Stimulated activated CD4-positive, alpha-beta T cell treated with anti-CD3 and anti-CD28 coated beads, Interleukin-4, amount 100 ng/mL, for 24 hours (primary cell): ENCODE measurements at regions not wholly inside any gene's neighbourhood (a gene's known extent, or its start where the extent isn't known, plus 50 kb on each side); places are given as distances from the start of the nearest gene placed in this dataset.
"Not testable (repeated sequence)": the region's sequence is repeated elsewhere in the genome, so short reads cannot be mapped to it uniquely, and the experiment has no call there.

Source experiments
- DNase-seq: peaks from one replicate; pipeline ENCODE4 v3.0.0-alpha.2; 2020

DNA sequence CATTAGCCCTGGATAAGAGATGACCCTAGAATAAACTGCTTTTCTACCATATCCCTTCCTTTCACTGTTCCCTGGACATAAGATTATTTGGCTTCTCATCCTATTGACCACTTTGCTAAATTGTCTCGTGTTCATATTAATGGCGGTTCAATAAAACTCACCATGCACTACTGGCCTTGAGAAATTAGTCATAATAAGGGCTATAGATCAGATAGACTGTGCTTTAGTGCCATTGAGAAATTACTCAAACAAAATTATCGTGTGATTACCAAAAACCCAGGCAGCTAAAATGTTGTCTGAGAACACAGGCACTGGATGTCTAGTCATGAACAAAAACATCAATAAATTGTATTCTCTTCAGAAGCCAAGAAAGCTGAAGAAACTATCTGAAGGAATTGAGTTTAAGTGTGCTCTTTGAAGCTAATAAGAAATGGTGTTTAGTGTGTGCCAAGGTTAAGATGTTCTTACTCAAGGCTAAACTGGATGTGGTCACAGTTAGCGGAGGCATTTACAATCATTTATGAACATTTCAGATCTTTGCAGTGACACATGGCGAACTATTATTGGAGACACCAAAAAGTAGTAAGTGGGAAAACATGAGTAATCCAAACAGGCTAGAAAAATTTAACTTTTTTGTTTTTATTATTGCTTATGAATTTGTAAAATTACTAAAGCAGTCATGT lies 460.4 kb upstream of the RORB start:
- DNase-seq, result no peak

DNA sequence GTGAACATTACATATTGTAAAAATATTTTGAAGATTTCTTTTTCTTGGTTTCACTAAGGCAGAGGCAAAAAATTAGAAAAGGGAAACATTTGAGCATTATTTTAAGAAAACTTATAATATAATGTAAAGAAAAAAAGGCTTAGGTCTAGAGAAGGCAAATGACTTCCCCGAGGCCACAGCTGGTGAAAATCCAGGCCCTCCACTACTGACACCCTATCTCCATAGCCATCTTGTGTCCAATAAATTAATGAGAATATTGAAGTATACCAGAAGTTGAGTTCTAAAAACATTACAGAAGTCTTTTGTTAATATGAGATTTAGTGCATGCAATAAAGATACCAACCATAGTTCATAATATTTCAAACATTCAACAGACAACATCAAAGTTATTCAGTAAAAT lies 459.9 kb upstream of the RORB start:
- DNase-seq, result no peak

DNA sequence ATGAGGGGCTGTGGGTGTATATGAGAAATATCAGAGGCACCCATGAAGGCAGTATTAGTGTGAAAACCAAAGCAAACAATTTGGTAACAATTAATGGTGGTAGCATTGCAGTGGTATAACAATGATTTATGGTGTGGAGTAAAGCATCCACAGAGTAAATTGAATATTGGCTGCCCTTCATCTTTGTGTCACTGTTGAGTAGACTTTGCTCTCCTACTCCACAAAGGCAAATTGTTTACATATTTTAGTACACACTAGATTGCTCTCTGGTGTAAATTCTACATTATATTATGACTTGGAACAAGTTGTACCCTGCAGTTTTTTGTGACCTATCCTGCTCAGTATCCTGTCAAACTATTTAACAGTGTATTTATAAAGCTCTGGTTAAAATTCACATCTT lies 455.5 kb upstream of the RORB start:
- no peak for DNase-seq

- no peak for DNase-seq
Measured at GRCh38 chr9:74044844-74045243, 452.3 kb upstream of the RORB start.

DNA sequence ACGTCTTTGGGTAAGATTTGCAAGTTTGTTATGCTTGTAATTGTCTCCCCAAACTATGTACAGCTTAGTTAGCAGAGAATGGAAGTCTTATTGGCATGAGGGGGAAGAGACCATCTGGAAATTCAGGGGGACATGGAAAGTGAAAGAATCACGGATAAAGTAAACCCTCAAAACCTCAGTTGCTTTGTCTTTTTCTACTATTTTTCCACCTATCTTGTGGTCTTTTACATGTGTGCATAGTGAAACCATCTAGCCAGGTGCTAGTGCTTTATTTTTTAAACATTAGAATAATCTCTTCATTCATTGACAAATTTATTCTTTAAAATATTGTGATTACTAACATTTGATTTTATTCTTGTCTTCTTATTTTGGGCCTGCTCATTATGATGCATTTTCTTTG lies 441.1 kb upstream of the RORB start:
- DNase-seq, result no peak

DNA sequence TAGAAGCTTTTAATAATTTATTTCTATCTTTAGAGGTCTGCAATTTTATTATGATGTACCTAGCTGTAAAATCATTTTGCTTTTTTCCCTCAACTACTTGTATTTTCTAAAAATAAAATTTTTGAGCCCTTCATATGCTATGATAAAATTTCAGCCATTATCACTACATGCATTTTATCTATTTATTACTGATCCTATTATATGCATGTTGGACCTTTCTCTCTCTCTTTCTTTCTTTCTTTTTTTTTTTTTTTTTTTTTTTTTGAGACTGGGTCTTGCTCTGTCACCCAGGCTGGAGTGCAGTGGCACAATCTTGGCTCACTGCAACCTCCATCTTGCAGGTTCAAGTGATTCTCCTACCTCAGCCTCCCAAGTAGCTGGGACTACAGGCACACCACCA lies 440.1 kb upstream of the RORB start:
- not testable (repeated sequence) for DNase-seq

GRCh38 chr9:74064702-74065101 lies 432.4 kb upstream of the RORB start:
- DNase-seq, result no peak

DNA sequence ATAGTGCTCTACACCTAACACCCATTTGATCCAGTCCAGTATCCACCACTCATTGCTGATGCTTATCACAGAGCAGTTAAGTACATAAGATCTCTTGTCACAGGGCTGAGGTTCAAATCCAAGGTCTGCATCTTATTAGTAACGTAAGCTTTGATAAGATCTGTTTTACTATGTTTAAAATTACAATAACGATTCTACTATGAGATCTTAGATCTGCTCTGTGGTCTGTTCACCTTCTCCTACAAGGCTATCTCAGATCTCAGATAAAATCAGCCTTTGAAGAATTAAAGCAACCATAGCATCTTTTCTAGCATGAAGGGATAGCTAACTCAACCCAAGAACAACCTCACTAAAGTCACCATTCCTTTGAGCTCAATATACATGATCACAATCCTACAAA lies 431.0 kb upstream of the RORB start:
- DNase-seq, result no peak

- DNase-seq, result no peak
Measured at GRCh38 chr9:74066605-74067004, 430.5 kb upstream of the RORB start.

GRCh38 chr9:74071502-74071901 lies 425.6 kb upstream of the RORB start:
- DNase-seq, result no peak

- no peak for DNase-seq
Measured at GRCh38 chr9:74073897-74074296, 423.2 kb upstream of the RORB start.

DNA sequence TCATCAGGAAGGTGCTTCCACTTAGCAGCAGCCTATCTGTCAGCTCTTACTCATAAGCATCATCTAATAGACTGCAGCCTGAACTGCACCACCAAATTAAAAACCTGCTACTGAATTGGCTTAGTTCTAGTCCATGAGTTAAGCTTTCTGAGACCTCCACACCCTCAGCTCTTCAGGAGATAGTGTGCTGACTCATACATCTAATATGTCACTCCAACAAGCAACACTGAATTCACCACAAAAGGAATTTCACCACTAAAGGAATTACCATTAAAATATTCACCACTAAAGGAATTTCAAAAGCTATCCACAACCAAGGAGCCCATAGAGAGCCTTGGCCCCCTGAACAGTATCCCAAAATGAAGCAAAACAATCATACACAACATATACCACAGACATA lies 418.5 kb upstream of the RORB start:
- no peak for DNase-seq

DNA sequence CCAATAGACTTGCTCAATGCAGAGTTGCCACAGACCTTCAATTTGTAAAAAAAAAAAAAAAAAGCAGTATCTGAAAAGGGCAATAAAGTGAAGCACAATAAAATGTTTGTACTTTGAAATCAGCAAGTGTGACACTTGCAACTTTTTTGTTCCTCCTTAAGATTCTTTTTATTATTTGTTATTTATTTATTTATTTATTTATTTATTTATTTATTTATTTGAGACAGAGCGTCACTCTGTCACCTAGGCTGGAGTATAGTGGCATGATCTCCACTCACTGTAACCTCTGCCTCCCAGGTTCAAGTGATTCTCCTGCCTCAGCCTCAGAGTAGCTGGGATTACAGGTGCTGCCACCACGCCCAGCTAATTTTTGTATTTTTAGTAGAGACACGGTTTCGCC lies 416.5 kb upstream of the RORB start:
- DNase-seq, result not testable (repeated sequence)

- DNase-seq, result no peak
Measured at GRCh38 chr9:74083681-74084433, 413.3 kb upstream of the RORB start.

GRCh38 chr9:74085384-74086037 lies 411.6 kb upstream of the RORB start:
- DNase-seq, result not testable (repeated sequence)

- not testable (repeated sequence) for DNase-seq
Measured at GRCh38 chr9:74090921-74091320, 406.2 kb upstream of the RORB start.

- no peak for DNase-seq
Measured at GRCh38 chr9:74092491-74092834, 404.7 kb upstream of the RORB start.

DNA sequence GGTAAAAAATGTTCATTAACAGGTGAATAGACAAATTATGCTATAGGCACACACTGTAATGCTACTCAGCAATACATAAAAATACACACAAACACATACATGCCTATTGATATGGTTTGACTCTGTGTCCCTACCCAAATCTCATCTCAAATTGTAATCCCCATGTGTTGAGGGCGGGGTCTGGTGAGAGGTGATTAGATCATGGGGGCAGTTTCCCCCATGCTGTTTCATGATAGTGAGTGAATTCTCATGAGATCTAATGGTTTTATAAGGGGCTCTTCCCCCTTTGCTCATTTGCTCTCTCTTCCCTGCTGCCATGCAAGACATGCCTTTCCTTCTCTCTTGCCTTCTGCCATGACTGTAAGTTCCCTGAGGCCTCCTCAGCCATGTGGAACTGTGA lies 403.1 kb upstream of the RORB start:
- not testable (repeated sequence) for DNase-seq

- no peak for DNase-seq
Measured at GRCh38 chr9:74094766-74095165, 402.4 kb upstream of the RORB start.

- DNase-seq, result no peak
Measured at GRCh38 chr9:74095925-74096324, 401.2 kb upstream of the RORB start.

- no peak for DNase-seq
Measured at GRCh38 chr9:74096420-74096819, 400.7 kb upstream of the RORB start.

DNA sequence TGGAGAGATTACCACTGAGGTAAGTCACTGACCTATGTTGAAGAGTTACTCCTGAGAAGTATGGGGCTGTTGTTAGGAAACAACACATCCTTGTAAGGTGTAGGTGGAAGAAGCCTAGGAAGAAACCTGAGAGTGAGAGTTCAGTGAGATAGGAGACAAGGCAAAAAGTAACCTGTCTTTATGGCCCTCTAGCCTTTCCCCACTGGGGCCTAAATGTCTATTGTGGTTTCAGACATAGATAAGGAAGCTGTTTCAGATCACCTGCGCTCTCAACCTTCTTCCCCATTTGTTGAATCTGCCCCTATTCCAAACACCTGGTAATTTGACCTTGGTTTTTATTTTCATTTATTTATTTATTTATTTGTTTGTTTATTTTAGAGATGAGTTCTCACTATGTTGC lies 397.1 kb upstream of the RORB start:
- DNase-seq, result no peak

DNA sequence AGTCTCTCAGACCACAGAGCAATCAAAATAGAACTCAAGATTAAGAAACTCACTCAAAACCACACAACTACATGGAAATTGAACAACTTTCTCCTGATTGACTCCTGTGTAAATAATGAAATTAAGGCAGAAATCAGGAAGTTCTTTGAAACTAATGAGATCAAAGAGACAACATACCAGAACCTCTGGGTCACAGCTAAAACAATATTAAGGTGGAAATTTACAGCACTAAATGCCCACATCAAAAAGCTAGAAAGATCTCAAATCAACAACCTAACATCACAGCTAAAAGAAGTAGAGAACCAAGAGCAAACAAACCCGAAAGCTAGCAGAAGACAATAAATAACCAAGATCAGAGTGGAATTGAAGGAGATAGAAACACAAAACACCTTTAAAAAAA lies 395.0 kb upstream of the RORB start:
- DNase-seq, result not testable (repeated sequence)

GRCh38 chr9:74102702-74103101 lies 394.4 kb upstream of the RORB start:
- no peak for DNase-seq
